ENCODE measurements at regions not wholly inside any gene's neighbourhood (a gene's known extent, or its start where the extent isn't known, plus 50 kb on each side); places are given as distances from the start of the nearest gene placed in this dataset.

- DNase-seq, result no peak
Observed at GRCh38 chr11:103625624-103625965, 410.8 kb upstream of the DDI1 start.

DNA sequence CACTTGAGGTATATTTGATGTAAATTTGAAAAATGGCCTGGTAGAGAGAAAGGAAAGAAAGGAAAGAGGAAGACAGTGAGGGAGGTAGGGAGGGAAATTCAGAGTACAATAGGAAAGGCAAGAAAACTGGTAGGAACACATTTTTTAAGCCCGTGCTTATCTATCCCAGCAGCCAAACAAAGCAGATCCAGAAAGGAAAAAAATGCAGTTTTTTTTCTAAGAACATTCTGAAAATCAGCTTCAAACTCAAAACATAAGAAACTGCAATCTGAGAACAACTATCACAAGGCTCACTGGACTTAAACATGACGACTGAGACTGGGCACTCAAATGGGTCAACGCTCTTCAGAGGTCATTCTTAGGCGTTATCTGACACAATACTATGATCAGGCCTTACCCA lies 408.3 kb upstream of the DDI1 start:
- no peak for DNase-seq

- DNase-seq, result no peak
Observed at GRCh38 chr11:103631841-103632240, 404.6 kb upstream of the DDI1 start.

GRCh38 chr11:103633068-103633788 lies 403.2 kb upstream of the DDI1 start:
- no peak for DNase-seq

- DNase-seq, result no peak
Observed at GRCh38 chr11:103633819-103634590, 402.4 kb upstream of the DDI1 start.

GRCh38 chr11:103636232-103636631 lies 400.2 kb upstream of the DDI1 start:
- DNase-seq, result no peak

DNA sequence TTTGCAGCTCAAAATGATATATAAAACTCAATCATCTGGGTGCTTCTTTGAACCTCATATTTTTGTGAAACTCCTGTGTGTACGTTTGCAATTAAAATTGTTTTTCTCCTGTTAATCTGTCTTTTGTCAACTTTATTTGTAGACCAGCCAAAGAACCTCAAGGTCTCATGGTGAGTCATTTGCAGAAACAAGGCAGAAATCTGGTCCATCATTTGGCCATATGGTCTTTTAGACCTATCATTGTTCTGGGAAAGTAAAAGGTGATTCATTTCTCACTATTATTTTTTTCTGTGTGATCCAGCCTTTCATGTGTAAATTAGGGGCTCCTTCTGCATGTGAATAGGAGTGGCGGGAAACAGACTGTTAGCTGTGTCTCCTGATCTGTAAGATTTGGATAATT lies 399.1 kb upstream of the DDI1 start:
- DNase-seq, result no peak

DNA sequence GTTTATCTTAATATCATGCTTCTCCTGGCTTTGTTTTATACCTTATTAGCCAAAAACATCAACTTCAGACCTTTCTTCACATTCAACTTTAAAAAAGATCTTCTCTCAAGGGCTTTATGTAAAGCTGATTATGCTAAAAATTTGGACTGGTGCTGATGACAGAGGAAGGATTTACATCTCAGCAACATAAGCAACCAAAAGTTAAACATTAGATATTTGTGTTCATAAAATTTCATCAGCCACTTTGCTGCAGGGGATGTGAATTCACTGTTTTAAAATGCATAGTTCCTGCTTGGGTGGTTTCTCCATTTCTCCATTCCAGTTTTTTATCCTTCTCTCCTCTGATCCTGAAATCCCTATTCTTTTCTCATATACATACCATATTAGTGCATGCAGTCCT lies 398.6 kb upstream of the DDI1 start:
- no peak for DNase-seq

- DNase-seq, result no peak
Observed at GRCh38 chr11:103644676-103645075, 391.8 kb upstream of the DDI1 start.

- no peak for DNase-seq
Observed at GRCh38 chr11:103648054-103648453, 388.4 kb upstream of the DDI1 start.

DNA sequence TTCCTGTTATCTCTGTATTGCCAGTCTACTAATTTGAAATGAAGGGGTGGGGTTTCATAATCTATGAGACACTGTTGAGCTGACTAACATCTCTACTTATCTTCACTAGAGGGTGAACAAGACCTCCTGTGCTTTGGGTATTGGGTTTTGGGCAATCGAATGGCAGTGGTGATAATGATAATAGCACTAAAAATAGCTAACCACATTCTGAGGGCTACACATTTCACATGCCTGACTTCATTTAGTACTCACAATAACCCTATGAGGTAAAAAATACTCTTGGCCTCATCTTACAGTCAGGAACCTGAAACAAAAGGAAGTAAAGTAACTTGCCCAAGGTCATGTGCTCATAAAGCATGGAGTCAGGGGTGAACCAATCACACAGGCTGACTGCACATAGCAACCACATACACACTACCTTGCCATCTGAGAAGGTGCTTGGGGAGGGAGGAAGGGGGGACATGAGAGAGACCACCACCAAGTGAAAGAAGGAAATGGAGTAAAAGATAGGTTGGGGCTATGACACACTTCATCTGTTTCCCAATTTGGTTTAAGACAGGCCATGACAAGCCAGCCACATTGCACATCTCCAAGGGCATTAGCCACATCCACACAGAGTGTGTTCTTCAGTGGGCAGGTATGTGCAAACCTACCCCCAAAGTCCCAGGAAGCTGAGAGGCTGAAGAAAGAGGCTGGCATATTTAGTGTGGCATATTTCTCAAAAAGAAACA lies 387.6 kb upstream of the DDI1 start:
- no peak for DNase-seq

- DNase-seq, result no peak
Observed at GRCh38 chr11:103649401-103649895, 387.0 kb upstream of the DDI1 start.

DNA sequence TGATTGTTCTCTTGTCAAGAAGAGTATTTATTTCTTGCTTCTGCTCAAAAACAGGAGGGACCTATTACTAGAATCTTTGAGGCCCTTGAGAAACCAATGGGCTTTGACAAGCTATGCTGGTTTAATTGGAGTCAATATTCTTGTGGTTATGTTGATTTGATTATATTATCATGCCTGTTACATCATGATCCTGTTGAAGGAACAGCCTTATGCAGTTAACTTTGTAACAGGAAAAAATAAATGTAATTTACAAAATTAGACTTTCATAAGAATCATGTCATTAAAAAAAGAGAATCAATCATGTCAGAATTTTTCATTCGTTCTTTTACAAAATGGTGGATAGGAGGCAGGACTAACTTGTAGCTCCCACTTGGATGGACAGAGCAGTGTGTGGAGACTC lies 386.1 kb upstream of the DDI1 start:
- DNase-seq, result no peak

- DNase-seq, result no peak
Observed at GRCh38 chr11:103651341-103651998, 385.0 kb upstream of the DDI1 start.

DNA sequence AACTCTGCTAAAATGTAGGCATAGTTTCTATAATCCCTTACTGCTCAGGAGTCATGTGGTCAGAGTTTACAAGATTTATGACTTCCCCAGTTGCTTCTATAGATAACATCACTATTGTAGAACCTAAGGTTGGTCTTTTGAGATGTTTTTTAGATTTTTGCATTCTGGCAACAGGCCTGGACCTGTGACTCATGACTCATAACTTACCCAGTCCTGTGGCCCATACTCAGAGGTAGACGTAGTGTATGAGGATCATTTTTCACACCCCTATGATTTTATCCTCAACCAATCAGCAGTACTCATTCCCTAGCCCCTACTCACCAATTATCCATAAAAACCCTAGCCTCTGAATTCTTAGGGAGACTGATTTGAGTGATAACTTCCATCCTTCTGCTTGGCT lies 384.4 kb upstream of the DDI1 start:
- DNase-seq, result no peak

- no peak for DNase-seq
Observed at GRCh38 chr11:103656382-103656781, 380.1 kb upstream of the DDI1 start.

DNA sequence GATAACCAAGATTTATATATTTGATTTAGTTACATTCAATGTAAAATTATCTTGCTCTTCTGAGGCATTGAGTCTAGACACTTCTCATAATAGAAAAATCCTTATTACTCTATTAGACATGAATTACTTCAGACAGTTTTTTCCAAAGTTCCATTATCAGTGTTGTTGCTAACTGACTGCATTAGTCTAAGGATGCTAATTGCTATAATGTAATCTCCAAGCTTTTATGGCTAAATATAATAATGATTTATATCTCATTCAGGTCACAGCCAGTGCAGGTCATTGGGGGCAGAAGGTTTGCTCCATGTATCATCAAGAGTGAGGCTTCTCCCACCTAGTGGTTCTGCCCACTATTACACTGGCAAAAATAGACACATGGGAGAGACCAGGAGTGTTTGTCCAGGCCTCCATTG lies 377.2 kb upstream of the DDI1 start:
- DNase-seq, result no peak

DNA sequence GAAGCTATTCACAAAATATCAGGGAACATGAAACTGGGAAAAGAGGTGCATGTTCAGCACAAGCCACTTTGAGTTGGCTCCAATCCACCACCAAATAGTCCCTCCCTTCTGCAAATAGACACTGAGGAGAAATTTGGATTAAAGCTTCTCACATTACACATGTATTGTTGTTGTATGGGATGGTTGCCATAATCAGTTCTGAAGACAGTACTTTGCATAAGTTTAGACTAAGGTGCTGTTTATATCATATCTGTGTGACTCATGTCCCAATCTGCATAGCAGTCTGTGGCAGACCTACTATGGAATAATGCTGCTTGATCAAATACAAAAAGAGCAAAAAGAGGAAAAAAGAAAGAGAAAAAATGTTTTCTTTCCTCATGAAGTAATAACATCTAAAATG lies 376.7 kb upstream of the DDI1 start:
- no peak for DNase-seq

GRCh38 chr11:103661185-103661584 lies 375.3 kb upstream of the DDI1 start:
- no peak for DNase-seq

DNA sequence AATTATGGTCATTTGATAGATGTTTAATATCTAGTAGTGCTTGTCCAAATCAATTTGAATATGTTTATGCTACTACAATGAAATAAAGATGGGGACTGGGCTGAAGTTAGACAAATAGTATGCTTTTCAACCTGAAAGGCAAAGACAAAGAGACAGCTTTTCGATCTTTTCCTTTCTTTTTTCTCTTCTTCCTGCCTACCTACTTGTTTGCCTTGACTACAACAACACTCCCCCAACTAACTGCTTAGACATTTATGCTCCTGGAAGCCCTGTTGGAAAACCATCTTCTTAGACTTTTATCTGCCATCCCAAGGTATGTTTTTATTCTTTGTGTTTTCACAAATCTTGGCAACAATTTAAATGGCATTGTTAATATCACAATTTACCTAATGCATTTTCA lies 374.4 kb upstream of the DDI1 start:
- DNase-seq, result no peak

DNA sequence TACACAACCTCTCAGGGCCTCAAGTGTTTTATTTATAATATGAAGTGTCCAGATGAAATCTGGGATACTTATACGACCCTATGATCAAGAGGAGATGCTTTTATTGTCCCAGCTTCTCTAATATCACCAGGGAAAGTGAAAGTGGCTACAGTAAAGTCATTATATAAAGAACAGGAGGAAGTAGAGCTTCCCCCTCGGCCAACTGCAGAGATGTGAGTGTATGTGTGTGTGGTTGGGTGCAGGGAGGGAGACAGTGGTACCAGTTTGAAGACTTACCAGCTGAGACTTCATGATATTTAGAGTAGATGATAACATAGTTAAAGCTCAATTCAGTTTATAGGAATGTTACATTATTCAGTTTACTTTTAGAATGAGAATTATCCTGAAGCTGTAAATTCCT lies 373.6 kb upstream of the DDI1 start:
- no peak for DNase-seq

DNA sequence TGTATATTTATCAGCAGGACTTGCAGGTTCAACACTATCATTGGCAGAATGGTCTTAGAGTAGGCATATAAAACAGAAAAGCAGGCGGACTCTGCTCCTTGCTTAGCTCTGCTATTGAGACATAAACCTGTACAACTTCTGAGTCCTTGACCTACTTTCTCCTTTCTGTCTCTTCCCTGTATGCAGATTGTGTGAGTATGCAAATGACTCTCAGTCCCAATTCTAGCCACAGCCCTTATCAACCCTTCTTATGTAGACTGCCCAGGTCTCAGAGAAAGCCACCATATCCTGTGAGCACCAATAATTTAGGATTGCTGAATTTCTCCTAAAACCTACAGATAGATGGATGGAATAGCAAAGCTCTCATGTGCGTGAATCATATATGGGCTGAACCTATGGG lies 367.6 kb upstream of the DDI1 start:
- no peak for DNase-seq

- no peak for DNase-seq
Observed at GRCh38 chr11:103671143-103671651, 365.2 kb upstream of the DDI1 start.

Data from NCI-H1417 treated with DMSO at 0.1 percent for 48 hours (cell line).